GM21717 (cell line): ENCODE measurements at regions not wholly inside any gene's neighbourhood (a gene's known extent, or its start where the extent isn't known, plus 50 kb on each side); places are given as distances from the start of the nearest gene placed in this dataset.
"Not testable (repeated sequence)": the region's sequence is repeated elsewhere in the genome, so short reads cannot be mapped to it uniquely, and the experiment has no call there.

Experiments
- ATAC-seq: cut with Tn5 transposase; IDR thresholded peaks from one replicate; pipeline ENCODE4 v1.9.1; 2021; ENCODE audit warnings: mild to moderate bottlenecking, moderate library complexity; ENCODE audit not compliant: unreplicated experiment

- ATAC-seq: no peak
These were observed 291.4 kb downstream of the JRKL start for GRCh38 chr11:96681019-96681716.

- no peak for ATAC-seq
These were observed 304.5 kb downstream of the JRKL start for GRCh38 chr11:96694338-96694737.

GRCh38 chr11:96696731-96697130 lies 306.9 kb downstream of the JRKL start:
- ATAC-seq: no peak

- no peak for ATAC-seq
These were observed 307.7 kb downstream of the JRKL start for GRCh38 chr11:96697466-96697865.

GRCh38 chr11:96704847-96705246 lies 315.0 kb downstream of the JRKL start:
- no peak for ATAC-seq

GRCh38 chr11:96706761-96707160 lies 316.9 kb downstream of the JRKL start:
- no peak for ATAC-seq

GRCh38 chr11:96707273-96707672 lies 317.5 kb downstream of the JRKL start:
- ATAC-seq: no peak

- no peak for ATAC-seq
These were observed 318.5 kb downstream of the JRKL start for GRCh38 chr11:96708219-96708878.

GRCh38 chr11:96713301-96713700 lies 323.5 kb downstream of the JRKL start:
- ATAC-seq: no peak

- no peak for ATAC-seq
These were observed 324.9 kb downstream of the JRKL start for GRCh38 chr11:96714689-96715088.

- ATAC-seq: no peak
These were observed 325.4 kb downstream of the JRKL start for GRCh38 chr11:96715208-96715607.

- no peak for ATAC-seq
These were observed 346.8 kb downstream of the JRKL start for GRCh38 chr11:96736601-96737000.

- ATAC-seq: no peak
These were observed 348.5 kb downstream of the JRKL start for GRCh38 chr11:96738311-96738710.

- ATAC-seq: no peak
These were observed 351.3 kb downstream of the JRKL start for GRCh38 chr11:96741068-96741467.

- ATAC-seq: no peak
These were observed 354.9 kb downstream of the JRKL start for GRCh38 chr11:96744697-96745096.

- ATAC-seq: no peak
These were observed 359.0 kb downstream of the JRKL start for GRCh38 chr11:96748639-96749370.

- not testable (repeated sequence) for ATAC-seq
These were observed 362.0 kb downstream of the JRKL start for GRCh38 chr11:96751807-96752206.

- ATAC-seq: no peak
These were observed 362.4 kb downstream of the JRKL start for GRCh38 chr11:96752221-96752620.

- ATAC-seq: no peak
These were observed 364.2 kb downstream of the JRKL start for GRCh38 chr11:96753997-96754396.

GRCh38 chr11:96755209-96755608 lies 365.4 kb downstream of the JRKL start:
- ATAC-seq: no peak

GRCh38 chr11:96755752-96756151 lies 365.9 kb downstream of the JRKL start:
- no peak for ATAC-seq

- peak; percentile 53 for ATAC-seq
These were observed 369.1 kb downstream of the JRKL start for GRCh38 chr11:96758957-96759356.
